ENCODE measurements at regions not wholly inside any gene's neighbourhood (a gene's known extent, or its start where the extent isn't known, plus 50 kb on each side); places are given as distances from the start of the nearest gene placed in this dataset.

DNA sequence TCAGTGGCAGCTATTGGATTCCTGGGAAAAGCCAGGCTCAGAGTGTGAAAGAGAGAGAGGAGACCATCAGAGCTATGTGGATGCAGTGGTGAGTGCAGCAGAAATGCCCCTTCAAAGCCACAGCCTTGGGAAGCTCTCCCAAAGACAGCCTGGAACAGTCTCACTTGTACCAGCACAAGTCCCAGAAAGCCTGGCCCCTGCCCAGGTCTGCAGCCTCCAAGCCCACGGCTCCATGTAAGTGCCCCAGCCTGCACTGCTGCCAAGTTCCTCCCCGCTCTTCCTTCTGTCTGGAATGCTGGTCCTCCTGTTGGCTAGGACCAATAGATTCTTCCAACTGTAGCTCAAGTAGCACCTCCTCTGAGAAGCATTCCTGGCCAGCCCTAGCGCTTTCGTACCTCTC, 539.7 kb downstream of the MIAT start:
- no peak overlapping the region for H3K27ac ChIP-seq (ENCODE audit: low read depth)
- no peaks in the 10 kb centered on the region for H3K4me1 ChIP-seq (ENCODE audit: insufficient read depth)
- 76% methylated on average over 4 of the region's 4 CpGs for WGBS
- H3K36me3 ChIP-seq (ENCODE audit: insufficient read depth), result no peaks in the 10 kb centered on the region
- no peak overlapping the region for H3K4me3 ChIP-seq (ENCODE audit: low read depth, low read length)
- no peak for DNase-seq (ENCODE audit: extremely low spot score)

DNA sequence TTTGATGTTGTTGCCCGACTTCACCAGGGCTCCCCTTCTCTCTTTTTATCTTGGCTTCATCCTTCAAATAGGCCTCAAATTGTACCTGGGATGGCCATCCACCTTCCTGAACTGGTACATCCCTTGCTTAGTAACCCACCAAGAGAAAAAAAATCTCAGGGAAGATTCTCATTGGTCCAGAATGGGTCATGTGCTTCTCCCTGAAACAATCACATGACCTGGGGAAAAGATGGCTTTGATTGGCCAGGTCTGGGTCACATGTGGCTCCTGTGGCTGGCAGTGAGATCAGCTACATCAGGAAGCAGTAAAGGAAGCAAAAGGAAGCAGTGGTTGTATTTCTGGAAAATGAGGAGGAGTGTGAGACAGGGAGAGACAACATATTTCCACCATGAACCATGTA, 540.2 kb downstream of the MIAT start:
- 95% methylated on average over 1 of the region's 1 CpG for WGBS
- Histone ChIP-seq H3K4me1 (ENCODE audit: insufficient read depth) (no peaks in the 10 kb centered on the region), H3K36me3 (ENCODE audit: insufficient read depth) (no peaks in the 10 kb centered on the region), H3K27ac (ENCODE audit: low read depth) (no peak overlapping the region), H3K4me3 (ENCODE audit: low read depth, low read length) (no peak overlapping the region)
- DNase-seq (ENCODE audit: extremely low spot score), result no peak

DNA sequence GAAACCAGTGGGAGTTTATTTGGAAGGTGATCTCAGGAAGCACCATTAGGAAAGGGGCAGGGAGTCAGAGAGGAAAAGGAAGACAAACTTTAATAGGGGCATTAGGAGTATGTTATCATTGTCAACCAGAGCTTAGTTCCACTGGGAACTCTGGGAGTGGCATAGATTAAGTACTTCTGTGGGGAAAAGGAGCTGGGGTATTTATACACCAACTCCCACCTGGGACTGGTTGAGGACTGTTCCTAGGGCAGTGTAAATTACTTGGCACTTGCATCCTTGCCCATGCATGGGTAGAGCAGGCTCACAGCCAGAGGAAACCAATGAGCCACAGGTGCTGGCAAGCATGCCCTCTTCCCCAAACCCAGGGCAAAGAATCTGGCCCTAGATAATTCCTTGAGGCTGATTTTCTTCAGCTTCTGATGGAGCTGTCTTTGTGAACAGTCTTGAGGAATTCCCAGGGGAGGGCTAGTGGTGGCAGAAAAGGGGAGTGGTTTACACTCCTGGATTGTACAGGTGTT, 541.2 kb downstream of the MIAT start:
- no peak for DNase-seq (ENCODE audit: extremely low spot score)
- no peak overlapping the region for H3K27ac ChIP-seq (ENCODE audit: low read depth)
- no peaks in the 10 kb centered on the region for H3K36me3 ChIP-seq (ENCODE audit: insufficient read depth)
- no peak overlapping the region for H3K4me3 ChIP-seq (ENCODE audit: low read depth, low read length)
- H3K4me1 ChIP-seq (ENCODE audit: insufficient read depth), result no peaks in the 10 kb centered on the region

DNA sequence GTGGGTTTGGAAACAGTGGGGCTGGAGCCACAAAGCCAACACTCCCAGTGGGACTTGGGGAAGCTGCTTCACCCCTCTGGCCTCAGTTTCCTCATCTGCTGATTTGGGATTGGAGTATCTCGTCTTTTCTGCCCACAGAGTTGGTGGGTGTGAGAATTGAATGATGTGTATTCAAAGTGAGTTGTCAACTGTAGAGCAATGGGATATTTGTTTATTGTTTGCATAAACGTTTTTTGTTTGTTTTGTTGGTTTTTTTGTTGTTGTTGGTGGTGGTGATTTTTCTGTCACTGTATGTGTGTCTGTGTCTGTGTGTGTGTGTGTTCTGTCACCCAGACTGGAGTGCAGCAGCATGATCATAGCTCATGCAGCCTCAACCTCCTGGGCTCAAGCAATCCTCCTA, 542.0 kb downstream of the MIAT start:
- 57% methylated on average over 2 of the region's 2 CpGs for WGBS
- Histone ChIP-seq H3K4me3 (ENCODE audit: low read depth, low read length) (no peak overlapping the region), H3K36me3 (ENCODE audit: insufficient read depth) (no peaks in the 10 kb centered on the region), H3K4me1 (ENCODE audit: insufficient read depth) (no peaks in the 10 kb centered on the region), H3K27ac (ENCODE audit: low read depth) (no peak overlapping the region)
- DNase-seq (ENCODE audit: extremely low spot score), result no peak

DNA sequence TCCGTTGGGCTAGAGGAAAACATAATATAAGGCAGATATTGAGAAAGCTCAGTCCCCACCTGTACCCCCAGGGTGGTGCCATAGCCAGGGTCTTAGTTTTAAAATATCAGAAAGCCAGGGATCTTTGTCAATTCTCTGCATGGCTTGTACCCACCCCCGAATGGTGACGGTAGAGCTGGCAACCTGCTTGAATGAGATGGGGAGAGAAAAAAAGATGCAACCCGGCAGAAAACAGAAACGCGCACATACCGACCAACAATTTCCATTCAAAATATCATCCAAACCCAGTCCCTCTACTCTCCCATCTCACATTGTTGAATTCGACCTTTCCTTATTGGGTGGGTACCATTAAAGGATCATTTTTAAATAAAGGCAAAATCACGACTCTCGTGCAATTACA, 543.9 kb downstream of the MIAT start:
- WGBS, result 91% methylated on average over 10 of the region's 10 CpGs
- H3K4me1 ChIP-seq (ENCODE audit: insufficient read depth), result no peaks in the 10 kb centered on the region
- H3K4me3 ChIP-seq (ENCODE audit: low read depth, low read length), result no peak overlapping the region
- H3K36me3 ChIP-seq (ENCODE audit: insufficient read depth), result no peaks in the 10 kb centered on the region
- H3K27ac ChIP-seq (ENCODE audit: low read depth), result no peak overlapping the region
- DNase-seq (ENCODE audit: extremely low spot score), result no peak

GRCh38 chr22:27201741-27202140, 544.4 kb downstream of the MIAT start:
- Histone ChIP-seq H3K4me3 (ENCODE audit: low read depth, low read length) (no peak overlapping the region), H3K36me3 (ENCODE audit: insufficient read depth) (no peaks in the 10 kb centered on the region), H3K4me1 (ENCODE audit: insufficient read depth) (no peaks in the 10 kb centered on the region), H3K27ac (ENCODE audit: low read depth) (no peak overlapping the region)
- DNase-seq (ENCODE audit: extremely low spot score), result no peak
- WGBS, result 89% methylated on average over 3 of the region's 3 CpGs

- no peaks in the 10 kb centered on the region for H3K4me1 ChIP-seq (ENCODE audit: insufficient read depth)
Observed at GRCh38 chr22:27203276-27203660, 545.9 kb downstream of the MIAT start.

DNA sequence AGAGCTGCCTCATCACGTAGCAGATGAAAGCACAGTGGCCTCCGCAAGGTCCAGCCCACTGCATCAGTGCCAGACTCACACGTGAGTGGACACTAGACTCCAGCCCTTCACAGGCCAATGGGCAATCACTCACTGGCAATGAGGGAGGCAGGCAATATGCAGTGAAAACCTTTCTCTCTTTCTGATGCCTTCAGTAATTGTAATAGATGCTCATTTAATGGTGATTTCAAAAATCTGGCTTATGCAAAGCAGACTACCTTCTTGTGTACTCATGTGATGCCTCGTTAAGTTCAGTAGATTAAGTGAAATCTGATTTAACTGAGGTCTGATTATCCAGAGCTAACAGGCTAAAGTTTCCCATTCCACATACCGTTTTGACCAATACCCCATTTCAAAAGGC, 546.9 kb downstream of the MIAT start:
- 86% methylated on average over 5 of the region's 5 CpGs for WGBS
- Histone ChIP-seq H3K4me3 (ENCODE audit: low read depth, low read length) (no peak overlapping the region), H3K4me1 (ENCODE audit: insufficient read depth) (no peaks in the 10 kb centered on the region), H3K27ac (ENCODE audit: low read depth) (no peak overlapping the region), H3K36me3 (ENCODE audit: insufficient read depth) (no peaks in the 10 kb centered on the region)
- no peak for DNase-seq (ENCODE audit: extremely low spot score)

More at GRCh38 chr22:27203276-27203660, 545.9 kb downstream of the MIAT start:
- Histone ChIP-seq H3K27ac (ENCODE audit: low read depth) (no peak overlapping the region), H3K36me3 (ENCODE audit: insufficient read depth) (no peaks in the 10 kb centered on the region), H3K4me3 (ENCODE audit: low read depth, low read length) (no peak overlapping the region)
- no peak for DNase-seq (ENCODE audit: extremely low spot score)
- WGBS, result 80% methylated on average over 2 of the region's 2 CpGs

DNA sequence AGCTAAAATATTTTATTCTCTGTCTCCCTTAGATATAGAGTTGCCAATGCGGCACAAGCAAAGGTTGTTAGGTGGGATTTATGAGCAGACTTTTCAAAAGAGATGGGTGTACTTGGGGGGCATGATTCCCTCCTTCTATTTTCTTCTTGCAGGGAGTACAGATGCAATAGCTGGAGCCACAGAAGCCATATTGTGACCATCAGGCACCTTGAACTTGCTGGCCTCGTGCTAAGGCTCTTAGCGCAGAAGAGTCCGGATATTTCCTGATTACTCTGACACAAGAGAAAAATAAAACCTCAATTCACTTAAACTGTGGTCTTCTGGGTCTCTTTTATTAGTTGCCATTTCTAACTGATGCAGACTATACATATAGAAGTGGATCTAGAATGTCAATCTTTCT, 547.4 kb downstream of the MIAT start:
- H3K4me3 ChIP-seq (ENCODE audit: low read depth, low read length), result no peak overlapping the region
- no peak for DNase-seq (ENCODE audit: extremely low spot score)
- H3K36me3 ChIP-seq (ENCODE audit: insufficient read depth), result no peaks in the 10 kb centered on the region
- H3K4me1 ChIP-seq (ENCODE audit: insufficient read depth), result no peaks in the 10 kb centered on the region
- no peak overlapping the region for H3K27ac ChIP-seq (ENCODE audit: low read depth)
- WGBS, result 97% methylated on average over 4 of the region's 4 CpGs

DNA sequence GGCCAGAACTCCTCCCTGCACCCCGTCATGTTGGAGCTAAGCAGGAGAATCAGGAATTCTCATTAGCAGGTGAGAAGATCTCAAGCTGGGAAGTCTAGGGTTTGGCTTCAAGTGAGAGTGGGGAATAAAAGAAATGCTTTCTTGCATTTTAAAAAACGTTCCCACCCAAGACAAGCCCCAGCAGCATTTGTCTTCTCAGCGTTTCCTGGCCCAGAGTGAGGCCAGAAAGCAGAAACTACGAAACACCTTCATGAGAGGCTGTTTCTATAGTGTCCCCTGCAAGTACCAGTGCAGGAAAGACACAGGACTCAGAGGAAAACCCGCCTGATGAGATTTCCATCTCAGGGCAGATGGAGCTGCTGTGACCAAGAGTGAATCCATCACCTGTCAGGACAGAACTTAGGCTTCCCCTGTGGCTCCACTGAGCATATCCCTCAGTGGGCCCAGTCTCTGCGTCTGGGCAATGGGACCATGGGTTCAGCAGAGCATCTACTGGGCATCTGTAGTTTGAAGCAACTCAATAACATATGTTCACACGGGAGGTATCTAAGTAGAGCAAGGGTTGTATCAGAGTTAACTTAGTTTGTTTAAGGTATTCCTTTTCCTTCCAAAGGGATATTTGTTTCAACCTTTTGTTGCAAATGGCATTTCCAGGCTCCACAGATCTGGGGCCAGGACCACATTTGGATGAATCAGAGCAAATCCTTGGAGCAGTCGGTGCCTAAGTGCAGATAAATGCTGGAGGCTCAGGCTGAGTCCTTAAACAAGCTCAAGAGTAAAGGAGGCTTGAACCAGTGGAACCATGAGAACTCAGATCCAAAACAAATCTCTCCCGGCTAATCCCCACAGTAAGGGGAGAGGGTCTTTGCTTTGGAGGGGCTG, 548.3 kb downstream of the MIAT start:
- no peak for DNase-seq (ENCODE audit: extremely low spot score)
- Histone ChIP-seq H3K36me3 (ENCODE audit: insufficient read depth) (no peaks in the 10 kb centered on the region), H3K27ac (ENCODE audit: low read depth) (no peak overlapping the region), H3K4me3 (ENCODE audit: low read depth, low read length) (no peak overlapping the region), H3K4me1 (ENCODE audit: insufficient read depth) (no peaks in the 10 kb centered on the region)
- WGBS, result 66% methylated on average over 9 of the region's 9 CpGs

DNA sequence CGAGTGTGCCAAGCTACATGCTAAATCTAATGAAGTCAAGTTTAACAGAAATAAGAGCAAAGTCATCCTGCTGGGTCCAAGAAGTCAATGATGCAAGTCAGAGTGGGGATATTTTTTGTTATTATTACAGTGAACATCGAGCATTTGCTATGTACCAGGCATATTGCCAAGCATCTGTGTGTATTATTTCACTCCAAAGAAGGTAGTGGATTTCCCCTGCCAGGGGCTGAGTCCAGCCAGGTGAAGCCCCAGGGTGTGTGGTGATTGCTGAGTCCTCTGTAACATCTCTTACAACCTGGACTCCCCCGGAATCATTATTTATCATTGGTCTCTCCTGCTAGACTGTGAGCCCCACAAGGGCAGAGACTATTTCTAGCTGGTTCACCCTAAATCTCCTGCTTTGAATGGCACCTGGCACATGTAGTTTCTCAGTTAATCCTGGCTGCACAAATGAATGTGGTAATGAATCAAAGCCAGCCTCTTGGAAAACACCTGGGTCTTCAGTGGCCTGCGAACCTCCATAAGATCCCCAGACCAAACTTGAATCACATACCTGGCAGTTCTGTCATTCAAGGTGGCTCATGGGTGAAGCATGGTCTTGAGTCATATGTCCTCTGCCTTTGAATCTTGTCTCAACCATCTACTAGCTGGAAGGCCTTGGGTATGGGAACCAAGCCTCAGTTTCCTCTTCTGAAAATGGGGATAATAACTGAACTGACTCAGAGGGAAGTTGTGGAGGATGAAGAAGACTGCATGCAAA, 549.2 kb downstream of the MIAT start:
- Histone ChIP-seq H3K4me1 (ENCODE audit: insufficient read depth) (no peaks in the 10 kb centered on the region), H3K27ac (ENCODE audit: low read depth) (no peak overlapping the region), H3K4me3 (ENCODE audit: low read depth, low read length) (no peak overlapping the region), H3K36me3 (ENCODE audit: insufficient read depth) (no peaks in the 10 kb centered on the region)
- whole genome bisulfite sequencing, result 62% methylated on average over 4 of the region's 4 CpGs
- no peak for DNase-seq (ENCODE audit: extremely low spot score)

DNA sequence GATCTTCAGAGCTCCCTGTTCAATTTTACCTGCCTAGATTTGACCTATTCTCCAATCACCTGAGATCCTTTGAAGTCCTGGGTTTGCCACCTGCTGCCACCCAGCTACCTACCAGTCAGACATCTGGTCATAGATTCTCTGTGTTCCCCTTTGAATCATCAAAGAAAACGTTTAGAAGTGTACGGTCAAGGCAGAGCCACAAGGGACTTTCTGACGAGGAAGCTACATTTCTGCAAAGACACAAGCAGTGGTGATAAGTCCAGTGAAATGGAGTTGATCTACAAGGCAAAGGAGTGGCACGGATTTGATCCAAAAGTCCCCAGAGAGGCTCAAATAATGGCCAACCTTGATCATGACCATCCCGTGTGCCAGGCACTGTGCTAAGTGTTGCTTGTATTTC, 549.9 kb downstream of the MIAT start:
- 65% methylated on average over 5 of the region's 5 CpGs for WGBS
- DNase-seq (ENCODE audit: extremely low spot score), result no peak
- no peak overlapping the region for H3K4me3 ChIP-seq (ENCODE audit: low read depth, low read length)
- H3K36me3 ChIP-seq (ENCODE audit: insufficient read depth), result no peaks in the 10 kb centered on the region
- no peak overlapping the region for H3K27ac ChIP-seq (ENCODE audit: low read depth)
- no peaks in the 10 kb centered on the region for H3K4me1 ChIP-seq (ENCODE audit: insufficient read depth)

GRCh38 chr22:27207907-27208306, 550.5 kb downstream of the MIAT start:
- DNase-seq (ENCODE audit: extremely low spot score), result no peak
- Histone ChIP-seq H3K4me3 (ENCODE audit: low read depth, low read length) (no peak overlapping the region), H3K4me1 (ENCODE audit: insufficient read depth) (no peaks in the 10 kb centered on the region), H3K27ac (ENCODE audit: low read depth) (no peak overlapping the region), H3K36me3 (ENCODE audit: insufficient read depth) (no peaks in the 10 kb centered on the region)
- WGBS, result 53% methylated on average over 4 of the region's 4 CpGs

DNA sequence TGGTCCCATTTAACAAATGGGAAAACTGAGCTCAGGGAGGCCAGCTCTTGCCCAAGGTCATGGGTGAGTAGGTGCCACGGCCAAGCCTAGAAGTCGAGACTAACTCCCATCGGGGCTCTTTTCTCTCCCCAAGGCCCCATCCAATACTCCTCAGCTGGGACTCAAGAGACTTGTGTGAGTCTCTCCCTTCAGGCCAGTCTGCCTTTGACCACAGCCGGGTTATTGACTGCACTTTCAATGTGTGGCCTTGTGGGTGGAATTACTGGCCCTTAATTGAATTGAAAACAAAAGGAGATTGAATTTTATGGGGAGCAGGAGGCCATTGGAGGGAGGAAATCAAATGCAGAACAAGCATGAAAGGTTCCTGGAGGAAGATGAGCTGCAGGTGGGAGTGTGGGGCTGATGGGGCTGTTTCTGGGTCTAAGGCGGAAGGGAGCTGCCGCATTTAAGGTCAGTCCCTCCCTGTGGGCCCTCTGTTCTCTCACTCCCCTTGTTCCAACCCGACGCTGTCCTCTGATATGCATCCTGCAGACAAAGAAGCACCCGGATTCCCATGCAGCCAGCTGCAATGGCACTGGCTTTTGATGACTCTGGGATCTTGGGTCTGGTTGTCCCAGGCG, 552.8 kb downstream of the MIAT start:
- Histone ChIP-seq H3K27ac (ENCODE audit: low read depth) (no peak overlapping the region), H3K4me1 (ENCODE audit: insufficient read depth) (no peaks in the 10 kb centered on the region), H3K4me3 (ENCODE audit: low read depth, low read length) (no peak overlapping the region), H3K36me3 (ENCODE audit: insufficient read depth) (no peaks in the 10 kb centered on the region)
- 50% methylated on average over 10 of the region's 10 CpGs for WGBS
- no peak for DNase-seq (ENCODE audit: extremely low spot score)
